ENCODE measurements at regions not wholly inside any gene's neighbourhood (a gene's known extent, or its start where the extent isn't known, plus 50 kb on each side); places are given as distances from the start of the nearest gene placed in this dataset.
"Not testable (repeated sequence)": the region's sequence is repeated elsewhere in the genome, so short reads cannot be mapped to it uniquely, and the experiment has no call there.

GRCh38 chr6:13874191-13874549 is 50.6 kb upstream of the RNF182 start:
- no peak for DNase-seq (ENCODE audit: low spot score)

- peak; percentile 61 for DNase-seq (ENCODE audit: low spot score)
Observed at GRCh38 chr6:13873288-13874190, 51.2 kb upstream of the RNF182 start.

- DNase-seq (ENCODE audit: low spot score): no peak
Observed at GRCh38 chr6:13872681-13873080, 52.1 kb upstream of the RNF182 start.

- not testable (repeated sequence) for DNase-seq (ENCODE audit: low spot score)
Observed at GRCh38 chr6:13872006-13872405, 52.7 kb upstream of the RNF182 start.

GRCh38 chr6:13870214-13870830 is 54.4 kb upstream of the RNF182 start:
- no peak for DNase-seq (ENCODE audit: low spot score)

GRCh38 chr6:13868236-13868635 is 53.9 kb upstream of the MCUR1 start:
- DNase-seq (ENCODE audit: low spot score): no peak

- no peak for DNase-seq (ENCODE audit: low spot score)
Observed at GRCh38 chr6:13866301-13866700, 51.9 kb upstream of the MCUR1 start.

GRCh38 chr6:13865141-13865540 is 50.8 kb upstream of the MCUR1 start:
- DNase-seq (ENCODE audit: low spot score): no peak

GRCh38 chr6:13864669-13865068 is 50.3 kb upstream of the MCUR1 start:
- not testable (repeated sequence) for DNase-seq (ENCODE audit: low spot score)

All from NAMALWA (cell line).